ENCODE measurements at regions not wholly inside any gene's neighbourhood (a gene's known extent, or its start where the extent isn't known, plus 50 kb on each side); places are given as distances from the start of the nearest gene placed in this dataset.

DNA sequence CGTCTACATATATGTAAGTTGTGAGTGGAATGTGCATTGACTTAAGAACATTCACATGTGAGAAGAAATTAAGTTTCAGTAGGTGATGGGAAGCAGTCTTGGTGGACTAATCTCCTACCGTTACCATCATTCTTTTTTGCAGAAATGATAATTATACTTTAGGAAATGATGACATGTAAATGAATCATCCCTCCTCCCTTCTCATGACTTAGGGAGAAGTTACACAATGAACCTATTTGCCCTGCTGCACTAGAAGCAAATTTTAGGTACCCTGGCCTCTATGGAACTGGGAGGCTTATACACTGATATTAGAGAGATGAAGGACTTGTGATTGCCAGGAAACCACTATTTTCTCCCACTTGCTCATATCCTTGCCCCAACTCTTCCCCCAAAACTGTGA is 214.2 kb downstream of the CALCRL start:
- H3K4me1 ChIP-seq: no peaks in the 10 kb centered on the region
- TF ChIP-seq, protein P1, sequence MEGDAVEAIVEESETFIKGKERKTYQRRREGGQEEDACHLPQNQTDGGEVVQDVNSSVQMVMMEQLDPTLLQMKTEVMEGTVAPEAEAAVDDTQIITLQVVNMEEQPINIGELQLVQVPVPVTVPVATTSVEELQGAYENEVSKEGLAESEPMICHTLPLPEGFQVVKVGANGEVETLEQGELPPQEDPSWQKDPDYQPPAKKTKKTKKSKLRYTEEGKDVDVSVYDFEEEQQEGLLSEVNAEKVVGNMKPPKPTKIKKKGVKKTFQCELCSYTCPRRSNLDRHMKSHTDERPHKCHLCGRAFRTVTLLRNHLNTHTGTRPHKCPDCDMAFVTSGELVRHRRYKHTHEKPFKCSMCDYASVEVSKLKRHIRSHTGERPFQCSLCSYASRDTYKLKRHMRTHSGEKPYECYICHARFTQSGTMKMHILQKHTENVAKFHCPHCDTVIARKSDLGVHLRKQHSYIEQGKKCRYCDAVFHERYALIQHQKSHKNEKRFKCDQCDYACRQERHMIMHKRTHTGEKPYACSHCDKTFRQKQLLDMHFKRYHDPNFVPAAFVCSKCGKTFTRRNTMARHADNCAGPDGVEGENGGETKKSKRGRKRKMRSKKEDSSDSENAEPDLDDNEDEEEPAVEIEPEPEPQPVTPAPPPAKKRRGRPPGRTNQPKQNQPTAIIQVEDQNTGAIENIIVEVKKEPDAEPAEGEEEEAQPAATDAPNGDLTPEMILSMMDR (IDR thresholded peaks at IDR 0.05; ENCODE audit: borderline replicate concordance): no peak
- intact Hi-C loops (cut with micrococcal nuclease): no loop called here
- H3K36me3 ChIP-seq: no peaks in the 10 kb centered on the region
- no peaks in the 10 kb centered on the region for H3K9me3 ChIP-seq (replicated peaks)
- no peaks in the 10 kb centered on the region for H3K27me3 ChIP-seq (ENCODE audit: low read depth)
- no peak for DNase-seq
- H3K27ac ChIP-seq (replicated peaks): no peak overlapping the region
- H3K4me3 ChIP-seq: no peak overlapping the region

DNA sequence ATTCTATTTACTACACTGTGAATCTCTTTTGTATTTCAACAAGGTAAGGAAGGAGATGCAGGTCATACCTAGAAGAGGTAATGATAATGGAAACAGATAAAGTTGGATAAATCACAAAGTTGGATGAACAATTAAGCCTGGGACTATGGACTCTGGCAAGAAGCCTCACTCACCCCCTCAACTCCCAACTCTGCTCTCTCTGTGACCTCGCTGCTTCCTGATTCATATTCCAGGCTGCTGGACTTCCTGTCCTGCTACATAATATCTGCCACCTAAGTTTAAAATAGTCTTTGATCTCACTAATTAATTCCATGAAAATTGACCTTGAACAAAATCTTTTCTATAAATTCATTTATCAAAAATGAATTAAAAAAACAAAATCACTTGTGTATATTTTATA is 215.3 kb downstream of the CALCRL start:
- Histone ChIP-seq H3K36me3 (no peaks in the 10 kb centered on the region), H3K27ac (replicated peaks) (no peak overlapping the region), H3K27me3 (ENCODE audit: low read depth) (no peaks in the 10 kb centered on the region), H3K4me1 (no peaks in the 10 kb centered on the region), H3K4me3 (no peak overlapping the region), H3K9me3 (replicated peaks) (no peaks in the 10 kb centered on the region)
- intact Hi-C loops (cut with micrococcal nuclease): no loop called here
- no peak for DNase-seq
- TF ChIP-seq, protein P1 (IDR thresholded peaks at IDR 0.05; ENCODE audit: borderline replicate concordance): no peak

DNA sequence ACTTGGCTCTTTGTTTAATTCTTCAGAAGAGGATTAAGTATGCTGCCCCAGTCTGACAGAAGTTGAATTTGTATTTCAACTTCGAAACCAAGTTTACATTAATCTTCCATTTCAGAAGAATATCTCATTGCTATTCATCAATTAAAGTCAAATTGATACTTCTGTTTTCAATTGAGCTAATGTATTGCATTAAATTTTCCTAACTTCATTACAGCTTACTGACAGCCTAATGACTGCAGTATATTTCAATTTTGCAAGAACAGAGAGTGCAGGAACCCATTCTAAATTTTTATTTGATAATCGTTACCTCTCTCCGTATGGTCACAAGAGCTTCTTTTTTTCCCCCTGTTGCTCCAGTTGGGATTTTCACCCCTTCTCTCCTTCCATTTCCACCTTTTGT is 218.0 kb downstream of the CALCRL start:
- Histone ChIP-seq H3K36me3 (no peaks in the 10 kb centered on the region), H3K9me3 (replicated peaks) (no peaks in the 10 kb centered on the region), H3K27ac (replicated peaks) (no peak overlapping the region), H3K4me1 (no peaks in the 10 kb centered on the region), H3K4me3 (no peak overlapping the region), H3K27me3 (ENCODE audit: low read depth) (no peaks in the 10 kb centered on the region)
- TF ChIP-seq, protein P1 (IDR thresholded peaks at IDR 0.05; ENCODE audit: borderline replicate concordance): no peak
- DNase-seq: no peak
- intact Hi-C loops (cut with micrococcal nuclease): no loop called here

DNA sequence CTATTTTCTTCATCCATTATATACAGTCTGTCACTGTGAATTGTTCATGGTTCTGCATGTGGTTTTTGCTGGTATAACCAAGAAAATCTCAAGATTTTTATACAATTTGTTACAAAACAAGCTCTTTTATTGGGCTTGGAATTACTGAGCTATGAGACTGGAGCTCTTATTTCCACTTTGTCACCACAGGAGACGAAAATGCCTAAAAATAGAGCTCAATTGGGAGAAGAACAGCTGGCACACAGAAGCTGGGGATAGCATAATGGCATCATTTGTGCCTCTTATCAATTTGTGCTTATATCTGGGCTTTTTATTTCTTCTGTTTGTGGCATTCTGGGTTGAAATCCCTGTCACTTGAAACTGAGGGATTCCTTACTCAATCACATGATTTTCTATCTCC is 219.1 kb downstream of the CALCRL start:
- intact Hi-C loops (cut with micrococcal nuclease): no loop called here
- DNase-seq: no peak
- TF ChIP-seq, protein P1 (IDR thresholded peaks at IDR 0.05; ENCODE audit: borderline replicate concordance): no peak
- Histone ChIP-seq H3K27me3 (ENCODE audit: low read depth) (no peaks in the 10 kb centered on the region), H3K36me3 (no peaks in the 10 kb centered on the region), H3K9me3 (replicated peaks) (no peaks in the 10 kb centered on the region), H3K4me1 (no peaks in the 10 kb centered on the region), H3K27ac (replicated peaks) (no peak overlapping the region), H3K4me3 (no peak overlapping the region)

DNA sequence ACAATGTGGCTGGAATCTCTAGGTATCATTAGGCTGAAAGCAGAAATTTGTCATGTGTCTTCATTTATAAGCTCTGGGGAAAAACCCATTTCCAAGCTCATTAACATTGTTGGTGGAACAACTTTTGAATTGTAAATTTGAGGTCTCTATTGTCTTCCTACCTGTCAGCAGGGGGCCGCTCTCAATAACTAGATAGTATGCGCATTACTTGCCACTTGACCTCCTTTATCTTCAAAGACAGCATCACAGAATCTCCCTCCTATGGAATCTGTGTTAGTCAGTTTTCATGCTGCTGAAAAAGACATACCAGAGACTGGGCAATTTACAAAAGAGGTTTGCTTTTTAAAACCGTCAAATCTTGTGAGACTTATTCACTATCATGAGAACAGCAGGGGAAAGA is 223.1 kb downstream of the CALCRL start:
- Histone ChIP-seq H3K36me3 (no peaks in the 10 kb centered on the region), H3K9me3 (replicated peaks) (peaks cover 7% of the 10 kb centered on the region), H3K27ac (replicated peaks) (no peak overlapping the region), H3K27me3 (ENCODE audit: low read depth) (no peaks in the 10 kb centered on the region), H3K4me1 (no peaks in the 10 kb centered on the region), H3K4me3 (no peak overlapping the region)
- DNase-seq: no peak
- intact Hi-C loops (cut with micrococcal nuclease): no loop called here
- TF ChIP-seq, protein P1 (IDR thresholded peaks at IDR 0.05; ENCODE audit: borderline replicate concordance): no peak

DNA sequence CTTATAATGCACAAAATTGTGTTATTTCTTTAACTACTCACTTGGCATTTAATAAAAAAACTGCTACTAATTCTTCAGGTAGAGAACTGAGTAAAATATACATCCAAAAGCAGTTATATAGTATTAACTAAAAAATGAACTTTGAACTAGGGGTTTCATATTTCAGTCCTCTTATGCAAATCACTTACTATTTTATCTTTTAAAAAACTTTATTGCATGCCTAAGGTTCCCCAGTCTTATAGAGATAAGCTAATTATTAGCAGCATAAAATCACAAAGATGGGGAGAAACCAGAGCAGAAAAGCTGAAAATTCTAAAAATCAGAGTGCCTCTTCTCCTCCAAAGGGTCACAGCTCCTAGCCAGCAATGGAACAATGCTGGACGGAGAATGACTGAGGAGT is 228.0 kb downstream of the CALCRL start:
- Histone ChIP-seq H3K4me1 (no peaks in the 10 kb centered on the region), H3K9me3 (replicated peaks) (peaks cover 17% of the 10 kb centered on the region), H3K4me3 (no peak overlapping the region), H3K27me3 (ENCODE audit: low read depth) (no peaks in the 10 kb centered on the region), H3K36me3 (no peaks in the 10 kb centered on the region), H3K27ac (replicated peaks) (no peak overlapping the region)
- intact Hi-C loops (cut with micrococcal nuclease): no loop called here
- TF ChIP-seq, protein P1 (IDR thresholded peaks at IDR 0.05; ENCODE audit: borderline replicate concordance): no peak
- no peak for DNase-seq

All from left ventricle myocardium inferior (tissue), 1 donor.